PC-9 (cell line): ENCODE measurements at regions not wholly inside any gene's neighbourhood (a gene's known extent, or its start where the extent isn't known, plus 50 kb on each side); places are given as distances from the start of the nearest gene placed in this dataset.

Experiments
- BruUV-seq: library from RNA; stranded (reverse); fragments of 400-500 nt; replicated peaks from 2 replicates; lab custom pipeline; 2021; lab: Mats Ljungman, UMichigan
- CTCF ChIA-PET: fragments of 300-600 bp; sonication (Branson Sonifier 250); formaldehyde crosslinking; loops from one replicate; lab custom pipeline; 2022; ENCODE audit warnings: antibody characterized with exemption; lab: Charles Lee
- POLR2A ChIA-PET: fragments of 300-600 bp; sonication (Branson Sonifier 250); formaldehyde crosslinking; loops from one replicate; lab custom pipeline; 2022; ENCODE audit warnings: antibody characterized with exemption; ENCODE audit not compliant: unreplicated experiment; lab: Charles Lee
- DNase-seq, 2 experiments: peaks; one replicate each; pipeline versions ENCODE4 v3.0.0 to v3.0.0-alpha.2; 2015 to 2022; ENCODE audit warnings: mixed read lengths in 1 of 2
- H2AFZ ChIP-seq: fragments of 200-600 bp; sonication (generic); 2 replicates; pipeline ENCODE4 v1.8.1; 2017; ENCODE audit warnings: antibody characterized with exemption
- H3F3A ChIP-seq: fragments of 200-600 bp; sonication (generic); 2 replicates; pipeline ENCODE4 v1.8.1; 2017; ENCODE audit warnings: antibody characterized with exemption, mild to moderate bottlenecking, low read depth; ENCODE audit not compliant: insufficient read depth
- H3K27ac ChIP-seq: fragments of 200-600 bp; sonication (generic); 2 replicates; pipeline ENCODE4 v1.6.1; 2016; ENCODE audit warnings: mixed run types
- H3K27me3 ChIP-seq: fragments of 200-600 bp; sonication (generic); 2 replicates; pipeline ENCODE4 v1.6.1; 2016; ENCODE audit warnings: low read depth, mixed run types; ENCODE audit not compliant: insufficient read depth
- H3K36me3 ChIP-seq: fragments of 200-600 bp; sonication (generic); 2 replicates; pipeline ENCODE4 v1.6.1; 2016; ENCODE audit warnings: low read depth, mixed run types
- H3K4me1 ChIP-seq: fragments of 200-600 bp; sonication (generic); replicated peaks from 2 replicates; pipeline ENCODE4 v1.6.1; 2016; ENCODE audit warnings: mixed run types; ENCODE audit not compliant: insufficient read depth
- H3K4me2 ChIP-seq: fragments of 200-600 bp; sonication (generic); 2 replicates; pipeline ENCODE4 v1.6.1; 2017; ENCODE audit warnings: mixed run types
- H3K4me3 ChIP-seq: fragments of 200-600 bp; sonication (generic); 2 replicates; pipeline ENCODE4 v1.6.1; 2016; ENCODE audit warnings: mixed run types
- H3K79me2 ChIP-seq: fragments of 200-600 bp; sonication (generic); 2 replicates; pipeline ENCODE4 v1.6.1; 2017; ENCODE audit warnings: low read depth, mixed run types
- H3K9me2 ChIP-seq: fragments of 200-600 bp; sonication (generic); 2 replicates; pipeline ENCODE4 v1.8.1; 2017; ENCODE audit warnings: mild to moderate bottlenecking; ENCODE audit not compliant: insufficient read depth
- H3K9me3 ChIP-seq: fragments of 200-600 bp; sonication (generic); 2 replicates; pipeline ENCODE4 v1.8.1; 2016; ENCODE audit warnings: low read depth; ENCODE audit not compliant: insufficient read depth
- H4K20me1 ChIP-seq: fragments of 200-600 bp; sonication (generic); 2 replicates; pipeline ENCODE4 v1.8.1; 2017; ENCODE audit not compliant: insufficient read depth
- CTCF ChIP-seq: fragments of 200-600 bp; sonication (generic); conservative IDR thresholded peaks from 2 replicates; pipeline ENCODE4 v1.6.1; 2017; ENCODE audit warnings: mixed run types, antibody characterized with exemption, mild to moderate bottlenecking, moderate library complexity
- EZH2 ChIP-seq: fragments of 200-600 bp; sonication (generic); IDR thresholded peaks from 2 replicates; pipeline ENCODE4 v1.8.0; 2017; ENCODE audit warnings: antibody characterized with exemption, low read depth
- intact Hi-C: fragments of 100-400 bp; cut with micrococcal nuclease; formaldehyde crosslinking; loops from one replicate; pipeline ENCODE4 v1.10.0; 2022; ENCODE audit not compliant: unreplicated experiment

GRCh38 chr15:31893780-31894179 lies 136.5 kb upstream of the CHRNA7 start:
- H3K27me3 ChIP-seq: no peaks in the 10 kb centered on the region

GRCh38 chr15:31897746-31898145 lies 132.6 kb upstream of the CHRNA7 start:
- H3K9me3 ChIP-seq: no peaks in the 10 kb centered on the region
- no peaks in the 10 kb centered on the region for H4K20me1 ChIP-seq
- TF ChIP-seq EZH2 (no peak), CTCF (no peak)
- CTCF ChIA-PET: no interaction called here
- no peak overlapping the region for H3K27ac ChIP-seq
- intact Hi-C loops: no loop called here
- no TSS peak for BruUV-seq
- DNase-seq: no peak
- H3K36me3 ChIP-seq: no peaks in the 10 kb centered on the region
- no peaks in the 10 kb centered on the region for H3K79me2 ChIP-seq
- H3K9me2 ChIP-seq: no peaks in the 10 kb centered on the region
- no peak overlapping the region for H3K4me3 ChIP-seq
- H3F3A ChIP-seq: no peaks in the 10 kb centered on the region
- POLR2A ChIA-PET: no interaction called here
- H3K27me3 ChIP-seq: no peaks in the 10 kb centered on the region
- no peaks in the 10 kb centered on the region for H3K4me1 ChIP-seq
- H3K4me2 ChIP-seq: no peak overlapping the region
- H2AFZ ChIP-seq: no peak overlapping the region

More at GRCh38 chr15:31893780-31894179, 136.5 kb upstream of the CHRNA7 start:
- Histone ChIP-seq H3K36me3 (no peaks in the 10 kb centered on the region), H4K20me1 (no peaks in the 10 kb centered on the region), H2AFZ (no peak overlapping the region), H3K4me1 (no peaks in the 10 kb centered on the region), H3K4me3 (no peak overlapping the region), H3K4me2 (no peak overlapping the region), H3K27ac (no peak overlapping the region), H3K9me2 (no peaks in the 10 kb centered on the region), H3K9me3 (no peaks in the 10 kb centered on the region), H3K79me2 (no peaks in the 10 kb centered on the region), H3F3A (no peaks in the 10 kb centered on the region)
- intact Hi-C loops: no loop called here
- ChIA-PET POLR2A (no interaction called here), CTCF (no interaction called here)
- DNase-seq: no peak
- no peak for TF ChIP-seq CTCF
- no peak for TF ChIP-seq EZH2
- BruUV-seq: no TSS peak

GRCh38 chr15:31901501-31901900 lies 128.8 kb upstream of the CHRNA7 start:
- H3K9me3 ChIP-seq: no peaks in the 10 kb centered on the region
- H3K9me2 ChIP-seq: no peaks in the 10 kb centered on the region
- TF ChIP-seq CTCF: no peak
- no peak for TF ChIP-seq EZH2
- no peak overlapping the region for H3K27ac ChIP-seq
- H4K20me1 ChIP-seq: no peaks in the 10 kb centered on the region
- H2AFZ ChIP-seq: no peak overlapping the region
- H3K4me1 ChIP-seq: no peaks in the 10 kb centered on the region
- H3K27me3 ChIP-seq: no peaks in the 10 kb centered on the region
- H3K4me2 ChIP-seq: no peak overlapping the region
- ChIA-PET CTCF (no interaction called here), POLR2A (no interaction called here)
- no peak overlapping the region for H3K4me3 ChIP-seq
- H3K36me3 ChIP-seq: no peaks in the 10 kb centered on the region
- H3F3A ChIP-seq: no peaks in the 10 kb centered on the region
- no TSS peak for BruUV-seq
- intact Hi-C loops: no loop called here
- DNase-seq: no peak
- H3K79me2 ChIP-seq: no peaks in the 10 kb centered on the region
